MM.1S (cell line): ENCODE measurements at regions not wholly inside any gene's neighbourhood (a gene's known extent, or its start where the extent isn't known, plus 50 kb on each side); places are given as distances from the start of the nearest gene placed in this dataset.

Experiments used
- DNase-seq: peaks from one replicate; pipeline ENCODE4 v3.0.0-alpha.2; 2015
- H2AFZ ChIP-seq: fragments of 300-600 bp; sonication (generic); 2 replicates; pipeline ENCODE4 v1.6.0; 2016; ENCODE audit warnings: antibody characterized with exemption, low read length
- H3F3A ChIP-seq: fragments of 300-600 bp; sonication (generic); 2 replicates; pipeline ENCODE4 v1.6.1; 2016; ENCODE audit warnings: mild to moderate bottlenecking, antibody characterized with exemption, low read length, moderate library complexity, mixed read lengths; ENCODE audit not compliant: insufficient read depth
- H3K27ac ChIP-seq: fragments of 300-600 bp; sonication (generic); 2 replicates; pipeline ENCODE4 v1.5.1; 2016; ENCODE audit warnings: mild to moderate bottlenecking, low read length
- H3K27me3 ChIP-seq: fragments of 300-600 bp; sonication (generic); replicated peaks from 2 replicates; pipeline ENCODE4 v1.6.0; 2016; ENCODE audit warnings: low read length; ENCODE audit not compliant: insufficient read depth
- H3K36me3 ChIP-seq: fragments of 300-600 bp; sonication (generic); replicated peaks from 2 replicates; pipeline ENCODE4 v1.6.1; 2016; ENCODE audit warnings: mild to moderate bottlenecking, low read length, mixed read lengths; ENCODE audit not compliant: insufficient read depth
- H3K4me1 ChIP-seq: fragments of 300-600 bp; sonication (generic); 2 replicates; pipeline ENCODE4 v1.6.1; 2016; ENCODE audit warnings: low read length, mixed read lengths
- H3K4me2 ChIP-seq: fragments of 300-600 bp; sonication (generic); 2 replicates; pipeline ENCODE4 v1.6.0; 2016; ENCODE audit warnings: low read depth, low read length
- H3K4me3 ChIP-seq: fragments of 300-600 bp; sonication (generic); 2 replicates; pipeline ENCODE4 v1.5.1; 2016; ENCODE audit warnings: low read length, mixed read lengths
- H3K79me2 ChIP-seq: fragments of 300-600 bp; sonication (generic); 2 replicates; pipeline ENCODE4 v1.6.1; 2016; ENCODE audit warnings: mixed run types, low read length, mixed read lengths
- H3K9ac ChIP-seq: fragments of 300-600 bp; sonication (generic); 2 replicates; pipeline ENCODE4 v1.6.1; 2016; ENCODE audit warnings: low read length, mixed read lengths
- H3K9me2 ChIP-seq: fragments of 300-600 bp; sonication (generic); replicated peaks from 2 replicates; pipeline ENCODE4 v1.6.1; 2016; ENCODE audit warnings: mild to moderate bottlenecking, low read length, mixed read lengths; ENCODE audit not compliant: insufficient read depth
- H3K9me3 ChIP-seq: fragments of 300-600 bp; sonication (generic); replicated peaks from 2 replicates; pipeline ENCODE4 v1.6.1; 2016; ENCODE audit warnings: mild to moderate bottlenecking, low read length, mixed read lengths; ENCODE audit not compliant: insufficient read depth
- H4K20me1 ChIP-seq: fragments of 300-600 bp; sonication (generic); 2 replicates; pipeline ENCODE4 v1.6.1; 2016; ENCODE audit warnings: mild to moderate bottlenecking, low read length, moderate library complexity, mixed read lengths; ENCODE audit not compliant: insufficient read depth
- EZH2 ChIP-seq: fragments of 300-600 bp; sonication (generic); optimal IDR thresholded peaks from 2 replicates; pipeline ENCODE3; 2017; ENCODE audit warnings: low read depth, mild to moderate bottlenecking, antibody characterized with exemption, low read length, mixed read lengths
- EZH2phosphoT487 ChIP-seq: fragments of 300-600 bp; sonication (generic); IDR thresholded peaks from 2 replicates; pipeline ENCODE4 v1.6.1; 2018; ENCODE audit warnings: antibody characterized with exemption, low read length
- TF ChIP-seq, protein P1 (sequence below): fragments of 300-600 bp; sonication (generic); IDR thresholded peaks from 2 replicates; pipeline ENCODE4 v1.5.1; 2016; ENCODE audit warnings: antibody characterized with exemption, low read length, mixed read lengths

DNA sequence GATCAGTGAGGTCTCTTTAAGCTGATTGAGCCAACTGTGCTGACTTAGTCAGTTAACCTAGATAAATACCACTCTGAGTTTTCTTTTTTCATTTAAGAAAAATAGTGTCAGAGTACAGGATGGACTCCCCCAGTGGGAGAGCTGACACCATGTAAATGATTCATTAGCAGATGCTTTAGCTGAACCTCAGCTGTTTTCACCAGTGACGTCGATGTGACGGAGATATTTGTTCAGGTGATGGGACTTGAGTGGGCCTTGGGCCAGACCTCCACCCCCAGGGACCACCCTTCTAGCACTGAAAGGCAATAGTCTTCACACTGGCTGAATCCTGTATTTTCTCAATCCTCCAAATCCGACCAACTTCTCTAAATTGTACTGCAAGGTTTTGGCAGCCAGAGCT, 196.1 kb downstream of the GAS1 start:
- Histone ChIP-seq H4K20me1 (no peaks in the 10 kb centered on the region), H3K9me3 (no peaks in the 10 kb centered on the region), H3K79me2 (no peaks in the 10 kb centered on the region), H3K9me2 (no peaks in the 10 kb centered on the region), H3K27me3 (no peaks in the 10 kb centered on the region), H2AFZ (no peak overlapping the region), H3K9ac (no peak overlapping the region), H3K27ac (no peak overlapping the region), H3K4me3 (no peak overlapping the region), H3K36me3 (no peaks in the 10 kb centered on the region), H3K4me2 (no peak overlapping the region), H3K4me1 (no peaks in the 10 kb centered on the region), H3F3A (no peaks in the 10 kb centered on the region)
- DNase-seq: no peak
- no peak for TF ChIP-seq EZH2phosphoT487
- TF ChIP-seq, protein P1, sequence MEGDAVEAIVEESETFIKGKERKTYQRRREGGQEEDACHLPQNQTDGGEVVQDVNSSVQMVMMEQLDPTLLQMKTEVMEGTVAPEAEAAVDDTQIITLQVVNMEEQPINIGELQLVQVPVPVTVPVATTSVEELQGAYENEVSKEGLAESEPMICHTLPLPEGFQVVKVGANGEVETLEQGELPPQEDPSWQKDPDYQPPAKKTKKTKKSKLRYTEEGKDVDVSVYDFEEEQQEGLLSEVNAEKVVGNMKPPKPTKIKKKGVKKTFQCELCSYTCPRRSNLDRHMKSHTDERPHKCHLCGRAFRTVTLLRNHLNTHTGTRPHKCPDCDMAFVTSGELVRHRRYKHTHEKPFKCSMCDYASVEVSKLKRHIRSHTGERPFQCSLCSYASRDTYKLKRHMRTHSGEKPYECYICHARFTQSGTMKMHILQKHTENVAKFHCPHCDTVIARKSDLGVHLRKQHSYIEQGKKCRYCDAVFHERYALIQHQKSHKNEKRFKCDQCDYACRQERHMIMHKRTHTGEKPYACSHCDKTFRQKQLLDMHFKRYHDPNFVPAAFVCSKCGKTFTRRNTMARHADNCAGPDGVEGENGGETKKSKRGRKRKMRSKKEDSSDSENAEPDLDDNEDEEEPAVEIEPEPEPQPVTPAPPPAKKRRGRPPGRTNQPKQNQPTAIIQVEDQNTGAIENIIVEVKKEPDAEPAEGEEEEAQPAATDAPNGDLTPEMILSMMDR: no peak
- no peak for TF ChIP-seq EZH2

GRCh38 chr9:86749894-86750255, 197.4 kb downstream of the GAS1 start:
- no peaks in the 10 kb centered on the region for H3K27me3 ChIP-seq
- no peak overlapping the region for H3K27ac ChIP-seq
- H3K4me2 ChIP-seq: no peak overlapping the region
- H3F3A ChIP-seq: no peaks in the 10 kb centered on the region
- no peaks in the 10 kb centered on the region for H3K9me2 ChIP-seq
- H3K79me2 ChIP-seq: no peaks in the 10 kb centered on the region
- no peak for DNase-seq
- H3K9me3 ChIP-seq: no peaks in the 10 kb centered on the region
- no peak overlapping the region for H3K4me3 ChIP-seq
- H3K9ac ChIP-seq: no peak overlapping the region
- no peak overlapping the region for H2AFZ ChIP-seq
- no peaks in the 10 kb centered on the region for H3K4me1 ChIP-seq
- no peaks in the 10 kb centered on the region for H4K20me1 ChIP-seq
- TF ChIP-seq, protein P1: no peak
- TF ChIP-seq EZH2: no peak
- no peak for TF ChIP-seq EZH2phosphoT487
- no peaks in the 10 kb centered on the region for H3K36me3 ChIP-seq

DNA sequence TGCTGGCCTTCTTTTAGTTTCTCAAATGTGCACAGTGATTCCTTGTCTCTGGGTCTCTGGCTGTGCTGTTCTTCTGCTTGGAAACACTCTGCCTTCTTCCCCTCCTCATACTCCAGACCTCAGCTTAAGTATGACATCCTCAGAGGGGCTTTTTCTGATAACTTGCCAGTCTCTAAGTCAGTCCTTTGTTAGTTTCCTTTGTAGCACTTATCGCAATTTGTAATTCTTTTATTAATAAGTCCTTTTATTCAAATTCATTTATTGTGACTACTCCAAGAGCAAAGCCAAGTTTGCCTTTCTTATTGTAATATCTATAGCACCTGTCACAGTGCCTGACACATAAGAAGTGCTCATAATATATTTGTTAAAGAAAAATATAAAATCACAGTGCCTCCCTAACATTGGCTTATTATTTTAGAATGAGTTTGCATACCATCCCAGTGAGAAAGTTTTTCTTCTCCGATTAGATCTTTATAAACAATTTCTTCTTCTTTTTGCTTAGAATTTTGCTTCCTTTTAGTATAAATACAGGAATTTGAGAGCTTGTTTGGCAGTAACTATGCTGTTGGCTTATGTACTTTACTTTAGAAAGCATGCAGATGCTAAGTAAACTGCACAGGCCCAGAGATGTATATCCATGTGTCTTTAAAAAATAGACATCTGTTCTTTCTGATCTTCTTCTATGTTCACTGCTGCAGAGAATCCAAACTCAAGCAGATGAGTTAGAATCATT, 198.0 kb downstream of the GAS1 start:
- DNase-seq: no peak
- H3F3A ChIP-seq: no peaks in the 10 kb centered on the region
- no peaks in the 10 kb centered on the region for H3K9me3 ChIP-seq
- H3K4me3 ChIP-seq: no peak overlapping the region
- H4K20me1 ChIP-seq: no peaks in the 10 kb centered on the region
- no peak overlapping the region for H3K9ac ChIP-seq
- no peaks in the 10 kb centered on the region for H3K36me3 ChIP-seq
- TF ChIP-seq EZH2phosphoT487 (no peak), EZH2 (no peak)
- TF ChIP-seq, protein P1: no peak
- H3K27me3 ChIP-seq: no peaks in the 10 kb centered on the region
- no peaks in the 10 kb centered on the region for H3K4me1 ChIP-seq
- H3K9me2 ChIP-seq: no peaks in the 10 kb centered on the region
- no peaks in the 10 kb centered on the region for H3K79me2 ChIP-seq
- no peak overlapping the region for H2AFZ ChIP-seq
- no peak overlapping the region for H3K27ac ChIP-seq
- H3K4me2 ChIP-seq: no peak overlapping the region
